Muscle layer of duodenum (tissue), 2 donors: ENCODE measurements at regions not wholly inside any gene's neighbourhood (a gene's known extent, or its start where the extent isn't known, plus 50 kb on each side); places are given as distances from the start of the nearest gene placed in this dataset.
A peak's percentile ranks its signal among the peaks of the same experiment; 100 is the strongest.
"Not testable (repeated sequence)": the region's sequence is repeated elsewhere in the genome, so short reads cannot be mapped to it uniquely, and the experiment has no call there.

Experiments
- H3K27ac ChIP-seq: one replicate; pipeline ENCODE4 v1.7.0; 2013; ENCODE audit warnings: mild to moderate bottlenecking, low read length
- H3K27me3 ChIP-seq: one replicate; pipeline ENCODE4 v1.7.0; 2013; ENCODE audit warnings: low read depth, mild to moderate bottlenecking, control low read depth, low read length
- H3K36me3 ChIP-seq, 2 donors: one replicate each; pipeline ENCODE4 v1.7.0; 2013; ENCODE audit warnings: low read length in 2 of 2, control low read depth in 1 of 2, mild to moderate bottlenecking in 1 of 2; ENCODE audit not compliant: insufficient read depth in 2 of 2, control insufficient read depth in 1 of 2
- H3K4me1 ChIP-seq, 2 donors: one replicate each; pipeline ENCODE4 v1.7.0; 2013; ENCODE audit warnings: low read length in 2 of 2, mild to moderate bottlenecking in 2 of 2, control low read depth in 1 of 2, moderate library complexity in 1 of 2; ENCODE audit not compliant: insufficient read depth in 2 of 2, control insufficient read depth in 1 of 2
- H3K4me3 ChIP-seq, 2 donors: one replicate each; pipeline ENCODE4 v1.7.0; 2013; ENCODE audit warnings: low read length in 2 of 2, low read depth in 1 of 2, mild to moderate bottlenecking in 1 of 2
- H3K9me3 ChIP-seq, 2 donors: one replicate each; pipeline ENCODE4 v1.7.0; 2013; ENCODE audit warnings: low read length in 2 of 2, control low read depth in 1 of 2, mild to moderate bottlenecking in 1 of 2; ENCODE audit not compliant: control insufficient read depth in 1 of 2
- donor health status: healthy.

- peaks cover 0 to 4% of the 10 kb centered on the region in 2 donors for H3K4me1 ChIP-seq
- no peaks in the 10 kb centered on the region for H3K9me3 ChIP-seq
- H3K27me3 ChIP-seq: no peaks in the 10 kb centered on the region
- H3K27ac ChIP-seq: no peak overlapping the region
- no peak overlapping the region for H3K4me3 ChIP-seq
- H3K36me3 ChIP-seq: no peaks in the 10 kb centered on the region
Measured at GRCh38 chr1:234853906-234854644, 244.1 kb upstream of the IRF2BP2 start.

GRCh38 chr1:234852659-234853058 lies 242.7 kb upstream of the IRF2BP2 start:
- H3K36me3 ChIP-seq: no peaks in the 10 kb centered on the region
- no peak overlapping the region for H3K27ac ChIP-seq
- H3K4me1 ChIP-seq: peaks cover 0 to 4% of the 10 kb centered on the region in 2 donors
- H3K9me3 ChIP-seq: no peaks in the 10 kb centered on the region
- no peak overlapping the region for H3K4me3 ChIP-seq
- H3K27me3 ChIP-seq: no peaks in the 10 kb centered on the region

- Histone ChIP-seq H3K4me3 (no peak overlapping the region), H3K9me3 (no peaks in the 10 kb centered on the region), H3K36me3 (no peaks in the 10 kb centered on the region), H3K4me1 (peaks cover 0 to 3% of the 10 kb centered on the region in 2 donors), H3K27me3 (no peaks in the 10 kb centered on the region), H3K27ac (no peak overlapping the region)
Measured at GRCh38 chr1:234851450-234852438, 241.8 kb upstream of the IRF2BP2 start.

GRCh38 chr1:234849832-234850231 lies 239.9 kb upstream of the IRF2BP2 start:
- H3K4me3 ChIP-seq: no peak overlapping the region
- H3K9me3 ChIP-seq: no peaks in the 10 kb centered on the region
- no peaks in the 10 kb centered on the region for H3K27me3 ChIP-seq
- no peaks in the 10 kb centered on the region for H3K36me3 ChIP-seq
- peak overlapping the region; percentile 30 for H3K27ac ChIP-seq
- H3K4me1 ChIP-seq: no peaks in the 10 kb centered on the region

GRCh38 chr1:234848972-234849649 lies 239.1 kb upstream of the IRF2BP2 start:
- Histone ChIP-seq H3K4me3 (no peak overlapping the region), H3K4me1 (peaks cover 0 to 4% of the 10 kb centered on the region in 2 donors), H3K9me3 (no peaks in the 10 kb centered on the region), H3K27me3 (no peaks in the 10 kb centered on the region), H3K27ac (peak overlapping the region; percentile 30), H3K36me3 (no peaks in the 10 kb centered on the region)

- not testable (repeated sequence) for H3K27ac ChIP-seq, H3K27me3 ChIP-seq, H3K9me3 ChIP-seq, H3K36me3 ChIP-seq, H3K4me1 ChIP-seq, H3K4me3 ChIP-seq
Measured at GRCh38 chr1:234846813-234847212, 236.8 kb upstream of the IRF2BP2 start.

- Histone ChIP-seq H3K27me3 (no peaks in the 10 kb centered on the region), H3K4me1 (peaks cover 0 to 4% of the 10 kb centered on the region in 2 donors), H3K27ac (no peak overlapping the region), H3K9me3 (no peaks in the 10 kb centered on the region), H3K36me3 (no peaks in the 10 kb centered on the region), H3K4me3 (no peak overlapping the region)
Measured at GRCh38 chr1:234845836-234846235, 235.9 kb upstream of the IRF2BP2 start.

GRCh38 chr1:234845097-234845660 lies 235.2 kb upstream of the IRF2BP2 start:
- Histone ChIP-seq H3K36me3 (no peaks in the 10 kb centered on the region), H3K27ac (no peak overlapping the region), H3K9me3 (no peaks in the 10 kb centered on the region), H3K4me3 (no peak overlapping the region), H3K27me3 (no peaks in the 10 kb centered on the region), H3K4me1 (peaks cover 0 to 4% of the 10 kb centered on the region in 2 donors)

- Histone ChIP-seq H3K9me3 (no peaks in the 10 kb centered on the region), H3K27me3 (no peaks in the 10 kb centered on the region), H3K27ac (no peak overlapping the region), H3K4me1 (peaks cover 0 to 4% of the 10 kb centered on the region in 2 donors), H3K36me3 (no peaks in the 10 kb centered on the region), H3K4me3 (no peak overlapping the region)
Measured at GRCh38 chr1:234844479-234845031, 234.6 kb upstream of the IRF2BP2 start.

GRCh38 chr1:234843946-234844345 lies 234.0 kb upstream of the IRF2BP2 start:
- peaks cover under 1 to 4% of the 10 kb centered on the region in 2 donors for H3K4me1 ChIP-seq
- H3K27ac ChIP-seq: no peak overlapping the region
- no peaks in the 10 kb centered on the region for H3K36me3 ChIP-seq
- H3K27me3 ChIP-seq: no peaks in the 10 kb centered on the region
- no peak overlapping the region for H3K4me3 ChIP-seq
- no peaks in the 10 kb centered on the region for H3K9me3 ChIP-seq
